OCI-LY1 (cell line): ENCODE measurements at regions not wholly inside any gene's neighbourhood (a gene's known extent, or its start where the extent isn't known, plus 50 kb on each side); places are given as distances from the start of the nearest gene placed in this dataset.

Experiments used
- H2AFZ ChIP-seq: fragments of 200-600 bp; sonication (generic), shearing (Covaris generic); 2 replicates; pipeline ENCODE4 v1.6.0; 2014; ENCODE audit warnings: antibody characterized with exemption, mild to moderate bottlenecking, low read length
- H3F3A ChIP-seq: fragments of 200-600 bp; sonication (generic), shearing (Covaris generic); 2 replicates; pipeline ENCODE4 v1.6.0; 2014; ENCODE audit warnings: mild to moderate bottlenecking, antibody characterized with exemption, low read length, moderate library complexity; ENCODE audit not compliant: insufficient read depth
- H3K27ac ChIP-seq: fragments of 200-600 bp; sonication (generic); 2 replicates; pipeline ENCODE4 v1.5.1; 2014; ENCODE audit warnings: low read length, mixed run types, mild to moderate bottlenecking, low read depth; ENCODE audit not compliant: poor library complexity, severe bottlenecking
- H3K27me3 ChIP-seq: fragments of 200-600 bp; sonication (generic); 2 replicates; pipeline ENCODE4 v1.6.0; 2014; ENCODE audit warnings: antibody characterized with exemption, mild to moderate bottlenecking, low read length, moderate library complexity; ENCODE audit not compliant: insufficient read depth
- H3K36me3 ChIP-seq: fragments of 200-600 bp; sonication (generic); 2 replicates; pipeline ENCODE4 v1.6.1; 2014; ENCODE audit warnings: mild to moderate bottlenecking, antibody characterized with exemption, low read length, moderate library complexity, mixed read lengths; ENCODE audit not compliant: insufficient read depth
- H3K4me1 ChIP-seq: fragments of 200-600 bp; sonication (generic); 2 replicates; pipeline ENCODE4 v1.5.1; 2014; ENCODE audit warnings: mild to moderate bottlenecking, low read length, moderate library complexity; ENCODE audit not compliant: insufficient read depth, severe bottlenecking
- H3K4me2 ChIP-seq: fragments of 200-600 bp; sonication (generic), shearing (Covaris generic); 2 replicates; pipeline ENCODE4 v1.6.1; 2014; ENCODE audit warnings: low read length
- H3K4me3 ChIP-seq: fragments of 200-600 bp; sonication (generic); 2 replicates; pipeline ENCODE4 v1.5.1; 2014; ENCODE audit warnings: low read length, low read depth, mild to moderate bottlenecking, mixed read lengths; ENCODE audit not compliant: poor library complexity, severe bottlenecking
- H3K79me2 ChIP-seq: fragments of 200-600 bp; shearing (Covaris generic); 2 replicates; pipeline ENCODE4 v1.6.1; 2016; ENCODE audit warnings: mixed run types, low read length, mixed read lengths; ENCODE audit not compliant: insufficient read depth
- H3K9ac ChIP-seq: fragments of 200-600 bp; sonication (generic), shearing (Covaris generic); 2 replicates; pipeline ENCODE4 v1.6.1; 2014; ENCODE audit warnings: mild to moderate bottlenecking, low read length, mixed read lengths
- H3K9me2 ChIP-seq: fragments of 200-600 bp; sonication (generic), shearing (Covaris generic); 2 replicates; pipeline ENCODE4 v1.6.1; 2014; ENCODE audit warnings: low read depth, mild to moderate bottlenecking, low read length, mixed read lengths
- H3K9me3 ChIP-seq: fragments of 200-600 bp; shearing (Covaris generic); 2 replicates; pipeline ENCODE4 v1.6.1; 2014; ENCODE audit warnings: low read length, mixed read lengths
- H4K20me1 ChIP-seq: fragments of 200-600 bp; sonication (generic), shearing (Covaris generic); 2 replicates; pipeline ENCODE4 v1.6.0; 2016; ENCODE audit warnings: mild to moderate bottlenecking, low read length; ENCODE audit not compliant: insufficient read depth
- EZH2 ChIP-seq: fragments of 200-600 bp; sonication (generic), shearing (Covaris generic); IDR thresholded peaks from 2 replicates; pipeline ENCODE4 v1.8.0; 2017; ENCODE audit warnings: borderline replicate concordance, mixed run types, mild to moderate bottlenecking, antibody characterized with exemption, low read length, moderate library complexity, mixed read lengths
- TF ChIP-seq, protein P1 (sequence below): fragments of 200-600 bp; sonication (generic), shearing (Covaris generic); IDR thresholded peaks from 2 replicates; pipeline ENCODE4 v1.5.1; 2017; ENCODE audit warnings: mild to moderate bottlenecking, antibody characterized with exemption, low read length, moderate library complexity, mixed read lengths

DNA sequence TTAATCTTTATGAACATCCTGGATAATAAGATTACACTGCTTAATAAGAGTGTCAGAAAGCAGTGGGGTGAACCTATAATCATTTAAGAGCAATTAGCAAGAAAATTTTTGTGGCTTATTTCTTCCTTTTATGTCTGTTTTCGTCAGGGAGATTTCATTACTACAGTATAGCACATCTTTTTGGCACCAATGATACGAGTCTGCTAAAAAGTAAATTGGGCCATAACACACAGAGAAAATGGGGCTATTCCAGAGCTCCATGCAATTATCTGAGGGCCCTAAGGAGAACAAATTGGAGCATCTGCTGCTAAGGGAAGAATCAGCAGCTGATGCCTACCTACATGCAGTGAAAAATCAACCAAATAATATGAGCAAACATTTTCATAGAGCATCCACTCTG lies 330.3 kb upstream of the NCAM2 start:
- Histone ChIP-seq H3K4me1 (no peaks in the 10 kb centered on the region), H3K79me2 (no peaks in the 10 kb centered on the region), H3K9me3 (no peaks in the 10 kb centered on the region), H3K9ac (no peak overlapping the region), H3K4me3 (no peak overlapping the region), H3K27me3 (no peaks in the 10 kb centered on the region), H3K4me2 (no peak overlapping the region), H2AFZ (no peak overlapping the region), H3K36me3 (no peaks in the 10 kb centered on the region), H3K9me2 (no peaks in the 10 kb centered on the region), H4K20me1 (no peaks in the 10 kb centered on the region), H3F3A (no peaks in the 10 kb centered on the region), H3K27ac (no peak overlapping the region)
- no peak for TF ChIP-seq EZH2
- TF ChIP-seq, protein P1, sequence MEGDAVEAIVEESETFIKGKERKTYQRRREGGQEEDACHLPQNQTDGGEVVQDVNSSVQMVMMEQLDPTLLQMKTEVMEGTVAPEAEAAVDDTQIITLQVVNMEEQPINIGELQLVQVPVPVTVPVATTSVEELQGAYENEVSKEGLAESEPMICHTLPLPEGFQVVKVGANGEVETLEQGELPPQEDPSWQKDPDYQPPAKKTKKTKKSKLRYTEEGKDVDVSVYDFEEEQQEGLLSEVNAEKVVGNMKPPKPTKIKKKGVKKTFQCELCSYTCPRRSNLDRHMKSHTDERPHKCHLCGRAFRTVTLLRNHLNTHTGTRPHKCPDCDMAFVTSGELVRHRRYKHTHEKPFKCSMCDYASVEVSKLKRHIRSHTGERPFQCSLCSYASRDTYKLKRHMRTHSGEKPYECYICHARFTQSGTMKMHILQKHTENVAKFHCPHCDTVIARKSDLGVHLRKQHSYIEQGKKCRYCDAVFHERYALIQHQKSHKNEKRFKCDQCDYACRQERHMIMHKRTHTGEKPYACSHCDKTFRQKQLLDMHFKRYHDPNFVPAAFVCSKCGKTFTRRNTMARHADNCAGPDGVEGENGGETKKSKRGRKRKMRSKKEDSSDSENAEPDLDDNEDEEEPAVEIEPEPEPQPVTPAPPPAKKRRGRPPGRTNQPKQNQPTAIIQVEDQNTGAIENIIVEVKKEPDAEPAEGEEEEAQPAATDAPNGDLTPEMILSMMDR, result no peak

DNA sequence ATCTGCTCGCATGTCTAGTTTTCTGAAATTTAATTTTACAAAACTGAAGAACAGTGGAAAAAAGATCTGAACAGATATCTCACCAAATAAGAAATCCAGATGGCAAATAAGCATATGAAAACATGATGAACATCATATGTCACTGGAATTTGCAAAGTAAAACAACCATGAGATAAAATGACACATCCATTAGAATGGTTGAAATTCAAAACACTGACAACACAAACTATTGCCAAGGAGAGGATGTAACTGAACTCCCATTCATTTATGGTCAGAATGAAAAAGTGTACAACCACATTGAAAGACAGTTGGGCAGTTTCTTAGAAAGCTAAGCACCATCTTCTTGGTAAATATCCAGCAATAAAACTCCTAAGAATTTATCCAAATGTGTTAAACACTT lies 312.7 kb upstream of the NCAM2 start:
- H3K4me1 ChIP-seq, result no peaks in the 10 kb centered on the region
- no peaks in the 10 kb centered on the region for H4K20me1 ChIP-seq
- no peaks in the 10 kb centered on the region for H3K79me2 ChIP-seq
- no peak overlapping the region for H3K4me3 ChIP-seq
- H3K27me3 ChIP-seq, result no peaks in the 10 kb centered on the region
- no peaks in the 10 kb centered on the region for H3F3A ChIP-seq
- H3K9ac ChIP-seq, result no peak overlapping the region
- TF ChIP-seq EZH2, result no peak
- TF ChIP-seq, protein P1, result no peak
- no peaks in the 10 kb centered on the region for H3K9me2 ChIP-seq
- H3K9me3 ChIP-seq, result no peaks in the 10 kb centered on the region
- H3K27ac ChIP-seq, result no peak overlapping the region
- H3K4me2 ChIP-seq, result no peak overlapping the region
- no peak overlapping the region for H2AFZ ChIP-seq
- no peaks in the 10 kb centered on the region for H3K36me3 ChIP-seq

DNA sequence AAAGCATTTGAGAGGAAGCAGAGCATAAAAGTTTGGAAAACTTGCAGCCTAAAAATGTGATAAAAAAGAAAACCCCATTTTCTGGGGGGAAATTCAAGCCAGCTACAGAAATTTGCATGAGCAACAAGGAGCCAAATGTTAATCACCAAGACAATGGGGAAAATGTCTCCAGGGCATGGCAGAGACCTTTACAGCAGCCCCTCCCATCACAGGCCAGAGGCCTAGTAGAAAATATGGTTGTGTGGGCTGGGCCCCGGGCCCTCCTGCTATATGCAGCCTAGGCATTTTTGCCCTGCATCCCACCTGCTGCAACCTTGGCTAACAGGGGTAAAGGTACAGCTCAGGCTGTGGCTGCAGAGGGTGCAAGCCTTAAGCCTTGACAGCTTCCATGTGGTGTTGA lies 299.6 kb upstream of the NCAM2 start:
- H2AFZ ChIP-seq, result no peak overlapping the region
- H3K27me3 ChIP-seq, result no peaks in the 10 kb centered on the region
- no peaks in the 10 kb centered on the region for H3F3A ChIP-seq
- no peaks in the 10 kb centered on the region for H3K9me3 ChIP-seq
- H3K4me2 ChIP-seq, result no peak overlapping the region
- H3K9me2 ChIP-seq, result no peaks in the 10 kb centered on the region
- H3K4me1 ChIP-seq, result no peaks in the 10 kb centered on the region
- H3K9ac ChIP-seq, result no peak overlapping the region
- H4K20me1 ChIP-seq, result no peaks in the 10 kb centered on the region
- TF ChIP-seq EZH2, result no peak
- TF ChIP-seq, protein P1, result no peak
- H3K36me3 ChIP-seq, result no peaks in the 10 kb centered on the region
- H3K79me2 ChIP-seq, result no peaks in the 10 kb centered on the region
- H3K27ac ChIP-seq, result no peak overlapping the region
- no peak overlapping the region for H3K4me3 ChIP-seq
